B cell (primary cell): ENCODE measurements at regions not wholly inside any gene's neighbourhood (a gene's known extent, or its start where the extent isn't known, plus 50 kb on each side); places are given as distances from the start of the nearest gene placed in this dataset.

ENCODE experiments used
- ATAC-seq: fragments of 200-7000 bp; cut with Tn5 transposase; one replicate; pipeline ENCODE4 v1.10.0; 2021; ENCODE audit warnings: low read depth, mild to moderate bottlenecking, moderate number of reproducible peaks, moderate library complexity
- CTCF ChIA-PET: fragments of 350-600 bp; sonication (Branson Sonifier 250); formaldehyde crosslinking; loops from one replicate; lab custom pipeline; 2021; ENCODE audit warnings: antibody characterized with exemption, inconsistent platforms; lab: Charles Lee
- POLR2A ChIA-PET: fragments of 350-600 bp; sonication (Branson Sonifier 250); formaldehyde crosslinking; loops from one replicate; lab custom pipeline; 2021; ENCODE audit warnings: antibody characterized with exemption; lab: Charles Lee
- DNase-seq: peaks from one replicate; pipeline ENCODE4 v3.0.0; 2013
- H2AFZ ChIP-seq: 2 replicates; pipeline ENCODE4 v1.6.1; 2012; ENCODE audit warnings: mild to moderate bottlenecking, low read depth, low read length; ENCODE audit not compliant: insufficient read depth, poor library complexity, severe bottlenecking
- H3K27ac ChIP-seq, 2 donors: 1 replicate in 1 of 2; 2 replicates in 1 of 2; pipeline ENCODE4 v1.5.1; 2012 to 2013; ENCODE audit warnings: low read length in 2 of 2, mild to moderate bottlenecking in 2 of 2, moderate library complexity in 1 of 2
- H3K27me3 ChIP-seq, 4 experiments: fragments of 200-600 bp in 1 of 4; sonication (generic) in 1 of 4; replicated peaks in 1 of 4; 1 replicate in 2 of 4; 2 replicates in 2 of 4; pipeline versions ENCODE4 v1.6.1 to v1.7.0; 2013 to 2016; ENCODE audit warnings: low read length in 3 of 4, mild to moderate bottlenecking in 2 of 4, mixed read lengths in 1 of 4, moderate library complexity in 1 of 4; ENCODE audit not compliant: insufficient read depth in 4 of 4, control insufficient read depth in 3 of 4; ENCODE audit errors: control extremely low read depth in 1 of 4
- H3K36me3 ChIP-seq, 2 experiments: replicated peaks in 1 of 2; 1 replicate in 1 of 2; 2 replicates in 1 of 2; pipeline versions ENCODE4 v1.6.1 to v1.7.1; 2013; ENCODE audit warnings: low read length in 1 of 2; ENCODE audit not compliant: insufficient read depth in 2 of 2, control insufficient read depth in 1 of 2; ENCODE audit errors: control extremely low read depth in 1 of 2, extremely low read depth in 1 of 2
- H3K4me1 ChIP-seq, 2 donors: fragments of 200-600 bp in 1 of 2; sonication (generic) in 1 of 2; 1 replicate in 1 of 2; 2 replicates in 1 of 2; pipeline versions ENCODE4 v1.5.1 to v1.6.1; 2013 to 2017; ENCODE audit warnings: low read length in 2 of 2; ENCODE audit not compliant: control insufficient read depth in 2 of 2, insufficient read depth in 2 of 2
- H3K4me2 ChIP-seq: replicated peaks from 2 replicates; pipeline ENCODE3; 2012; ENCODE audit warnings: mild to moderate bottlenecking, low read depth, low read length; ENCODE audit not compliant: poor library complexity, severe bottlenecking
- H3K4me3 ChIP-seq, 5 experiments: fragments of 200-600 bp in 1 of 5; sonication (generic) in 1 of 5; 1 replicate in 3 of 5; 2 replicates in 2 of 5; pipeline versions ENCODE4 v1.5.1 to v1.7.0; 2011 to 2016; ENCODE audit warnings: low read length in 4 of 5, mild to moderate bottlenecking in 4 of 5, low read depth in 2 of 5, control low read depth in 1 of 5, moderate library complexity in 1 of 5; ENCODE audit not compliant: insufficient read depth in 1 of 5; ENCODE audit errors: control extremely low read depth in 1 of 5, extremely low read depth in 1 of 5
- H3K79me2 ChIP-seq: fragments of 200-600 bp; sonication (generic); one replicate; pipeline ENCODE4 v1.6.0; 2016; ENCODE audit warnings: low read length; ENCODE audit not compliant: control insufficient read depth, insufficient read depth
- H3K9ac ChIP-seq: fragments of 200-600 bp; sonication (generic); 2 replicates; pipeline ENCODE4 v1.6.1; 2017; ENCODE audit warnings: mild to moderate bottlenecking, low read length, moderate library complexity
- H3K9me3 ChIP-seq, 3 donors: one replicate each; pipeline versions ENCODE4 v1.6.1 to v1.7.1; 2013; ENCODE audit warnings: low read length in 2 of 3; ENCODE audit not compliant: control insufficient read depth in 2 of 3, insufficient read depth in 1 of 3; ENCODE audit errors: control extremely low read depth in 1 of 3
- H4K20me1 ChIP-seq: 2 replicates; pipeline ENCODE4 v1.6.0; 2012; ENCODE audit warnings: mild to moderate bottlenecking, low read length; ENCODE audit not compliant: insufficient read depth, control insufficient read depth, poor library complexity, severe bottlenecking
- H3K27ac Mint-ChIP-seq: one replicate; pipeline ENCODE4 v1.8.0; 2021; ENCODE audit warnings: mixed read lengths
- H3K27me3 Mint-ChIP-seq: one replicate; pipeline ENCODE4 v1.8.0; 2021; ENCODE audit warnings: mixed read lengths
- H3K4me1 Mint-ChIP-seq: one replicate; pipeline ENCODE4 v1.8.0; 2021; ENCODE audit warnings: mixed read lengths
- H3K4me3 Mint-ChIP-seq: one replicate; pipeline ENCODE4 v1.8.0; 2021; ENCODE audit warnings: mixed read lengths
- H3K9me3 Mint-ChIP-seq: one replicate; pipeline ENCODE4 v1.8.0; 2022; ENCODE audit warnings: mixed read lengths; ENCODE audit not compliant: insufficient read depth
- EZH2 ChIP-seq: IDR thresholded peaks from 2 replicates; pipeline ENCODE4 v1.6.1; 2012; ENCODE audit warnings: borderline replicate concordance, low read depth, mild to moderate bottlenecking, moderate library complexity, low read length; ENCODE audit not compliant: insufficient read depth, poor library complexity, severe bottlenecking
- WGBS: methylation state at CpG from one replicate; pipeline ENCODE4 v1.1.5; 2013; ENCODE audit warnings: missing lambda C conversion rate; ENCODE audit not compliant: insufficient coverage; 5-methylcytosine and 5-hydroxymethylcytosine counted together
- intact Hi-C: fragments of 100-400 bp; cut with micrococcal nuclease; formaldehyde crosslinking; loops from one replicate; pipeline ENCODE4 v1.10.0; 2022
- TF ChIP-seq, protein P1 (sequence below): fragments of 200-600 bp; IDR thresholded peaks from one replicate; pipeline ENCODE4 v1.8.0; 2022; ENCODE audit warnings: antibody characterized with exemption, mild to moderate bottlenecking

DNA sequence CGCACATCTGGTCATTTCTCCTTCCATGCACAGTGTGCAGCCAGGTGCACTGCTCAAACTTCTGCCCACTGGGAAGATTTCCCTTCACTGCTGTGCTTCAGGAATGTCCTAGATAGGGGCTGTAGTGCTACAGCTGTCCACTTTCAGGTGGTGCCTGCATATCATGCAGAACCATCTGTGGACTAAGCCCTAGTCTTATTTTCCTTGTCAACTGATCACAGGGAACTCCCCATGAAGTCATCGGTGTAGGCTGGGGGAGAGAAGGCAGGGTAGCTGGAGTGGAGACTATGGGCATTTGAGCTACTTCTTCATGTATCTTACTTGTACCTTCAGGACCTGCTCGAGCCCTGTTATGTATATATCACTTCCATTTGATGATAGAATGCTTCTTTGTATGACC, 150.9 kb upstream of the PLCXD3 start:
- ATAC-seq (no peak), DNase-seq (no peak)
- no peaks in the 10 kb centered on the region for H3K27me3 ChIP-seq
- Mint-ChIP-seq H3K4me3 (no peak overlapping the region), H3K27ac (no peak overlapping the region), H3K27me3 (no peaks in the 10 kb centered on the region), H3K4me1 (no peaks in the 10 kb centered on the region), H3K9me3 (no peaks in the 10 kb centered on the region)
- no peaks in the 10 kb centered on the region for H3K4me1 ChIP-seq
- H2AFZ ChIP-seq = no peak overlapping the region
- no peaks in the 10 kb centered on the region for H4K20me1 ChIP-seq
- intact Hi-C loops = no loop called here
- H3K27ac ChIP-seq = no peak overlapping the region
- ChIA-PET CTCF (no interaction called here), POLR2A (no interaction called here)
- H3K4me2 ChIP-seq = no peak overlapping the region
- H3K9me3 ChIP-seq = no peaks in the 10 kb centered on the region
- no peak overlapping the region for H3K9ac ChIP-seq
- no peaks in the 10 kb centered on the region for H3K36me3 ChIP-seq
- TF ChIP-seq EZH2 = no peak
- TF ChIP-seq, protein P1, sequence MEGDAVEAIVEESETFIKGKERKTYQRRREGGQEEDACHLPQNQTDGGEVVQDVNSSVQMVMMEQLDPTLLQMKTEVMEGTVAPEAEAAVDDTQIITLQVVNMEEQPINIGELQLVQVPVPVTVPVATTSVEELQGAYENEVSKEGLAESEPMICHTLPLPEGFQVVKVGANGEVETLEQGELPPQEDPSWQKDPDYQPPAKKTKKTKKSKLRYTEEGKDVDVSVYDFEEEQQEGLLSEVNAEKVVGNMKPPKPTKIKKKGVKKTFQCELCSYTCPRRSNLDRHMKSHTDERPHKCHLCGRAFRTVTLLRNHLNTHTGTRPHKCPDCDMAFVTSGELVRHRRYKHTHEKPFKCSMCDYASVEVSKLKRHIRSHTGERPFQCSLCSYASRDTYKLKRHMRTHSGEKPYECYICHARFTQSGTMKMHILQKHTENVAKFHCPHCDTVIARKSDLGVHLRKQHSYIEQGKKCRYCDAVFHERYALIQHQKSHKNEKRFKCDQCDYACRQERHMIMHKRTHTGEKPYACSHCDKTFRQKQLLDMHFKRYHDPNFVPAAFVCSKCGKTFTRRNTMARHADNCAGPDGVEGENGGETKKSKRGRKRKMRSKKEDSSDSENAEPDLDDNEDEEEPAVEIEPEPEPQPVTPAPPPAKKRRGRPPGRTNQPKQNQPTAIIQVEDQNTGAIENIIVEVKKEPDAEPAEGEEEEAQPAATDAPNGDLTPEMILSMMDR = no peak
- no peaks in the 10 kb centered on the region for H3K79me2 ChIP-seq
- 100% methylated on average over 1 of the region's 3 CpGs for WGBS
- H3K4me3 ChIP-seq = no peak overlapping the region

DNA sequence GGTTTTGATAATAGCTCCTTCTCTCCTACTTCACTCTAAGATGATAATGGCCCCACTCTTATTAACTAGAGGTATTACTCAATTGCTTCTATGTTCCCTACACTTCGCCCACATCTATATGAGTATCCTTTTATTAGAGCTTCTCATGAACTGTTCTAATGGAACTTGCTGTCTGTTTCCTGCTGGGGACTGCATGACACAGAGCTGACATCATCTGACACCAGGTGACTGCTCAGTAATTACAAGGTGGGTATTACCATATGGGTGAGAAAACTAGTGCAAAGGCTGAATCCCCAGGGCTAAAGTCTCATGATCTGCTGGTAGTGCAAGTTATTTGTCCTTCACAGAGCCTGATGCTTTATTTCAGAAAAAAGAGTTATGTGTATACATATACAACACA, 146.2 kb upstream of the PLCXD3 start:
- no peak overlapping the region for H3K27ac Mint-ChIP-seq
- H3K4me3 ChIP-seq = no peak overlapping the region
- H3K27me3 ChIP-seq = no peaks in the 10 kb centered on the region
- H3K9me3 Mint-ChIP-seq = peaks cover 5% of the 10 kb centered on the region
- intact Hi-C loops = no loop called here
- H3K36me3 ChIP-seq = no peaks in the 10 kb centered on the region
- no peak overlapping the region for H3K4me2 ChIP-seq
- no peak overlapping the region for H3K27ac ChIP-seq
- TF ChIP-seq EZH2 = no peak
- TF ChIP-seq, protein P1 = no peak
- DNase-seq = no peak
- peaks cover 0 to 3% (median 0%) of the 10 kb centered on the region in 3 donors for H3K9me3 ChIP-seq
- H3K4me3 Mint-ChIP-seq = no peak overlapping the region
- H3K4me1 ChIP-seq = no peaks in the 10 kb centered on the region
- H2AFZ ChIP-seq = no peak overlapping the region
- no peaks in the 10 kb centered on the region for H3K4me1 Mint-ChIP-seq
- no CpG with 5 or more reads among the region's 1 CpG for WGBS
- CTCF ChIA-PET = no interaction called here
- POLR2A ChIA-PET = no interaction called here
- no peaks in the 10 kb centered on the region for H4K20me1 ChIP-seq
- no peak for ATAC-seq
- no peak overlapping the region for H3K9ac ChIP-seq
- no peaks in the 10 kb centered on the region for H3K79me2 ChIP-seq
- no peaks in the 10 kb centered on the region for H3K27me3 Mint-ChIP-seq
